ENCODE measurements at regions not wholly inside any gene's neighbourhood (a gene's known extent, or its start where the extent isn't known, plus 50 kb on each side); places are given as distances from the start of the nearest gene placed in this dataset.

DNA sequence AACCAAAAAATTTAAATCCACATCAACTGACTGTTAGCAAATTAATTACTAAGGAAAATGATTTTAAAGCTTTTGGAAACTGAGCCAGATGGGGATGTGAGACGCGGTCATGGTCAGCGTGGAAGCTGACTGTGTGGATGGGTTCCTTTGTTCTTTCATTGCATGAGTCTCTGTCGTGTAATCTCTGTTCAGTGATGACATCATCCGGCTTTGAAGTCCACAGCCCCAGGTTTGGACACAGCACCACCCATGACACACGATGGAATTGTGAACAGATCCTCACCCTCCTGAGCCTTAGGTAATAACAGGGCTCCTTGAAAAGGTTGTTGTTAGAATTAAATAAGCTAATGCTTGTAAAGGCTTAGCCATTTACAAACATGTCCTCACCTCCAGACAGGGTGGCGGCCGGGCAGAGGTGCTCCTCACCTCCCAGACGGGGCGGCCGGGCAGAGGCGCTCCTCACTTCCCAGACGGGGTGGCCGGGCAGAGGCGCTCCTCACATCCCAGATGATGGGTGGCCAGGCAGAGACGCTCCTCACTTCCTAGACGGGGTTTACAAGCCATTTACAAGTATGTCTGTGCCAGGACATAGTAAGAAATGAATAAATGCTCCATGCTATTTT lies 677.3 kb downstream of the TBC1D22A start:
- FAIRE-seq (no peak), DNase-seq (ENCODE audit: low read depth) (no peak)
- no peaks in the 10 kb centered on the region for H3K27me3 ChIP-seq (ENCODE audit: control insufficient read depth, insufficient read depth, low read length)
- H3K4me3 ChIP-seq (ENCODE audit: low read depth, low read length), result no peak overlapping the region
- TF ChIP-seq, protein P1, sequence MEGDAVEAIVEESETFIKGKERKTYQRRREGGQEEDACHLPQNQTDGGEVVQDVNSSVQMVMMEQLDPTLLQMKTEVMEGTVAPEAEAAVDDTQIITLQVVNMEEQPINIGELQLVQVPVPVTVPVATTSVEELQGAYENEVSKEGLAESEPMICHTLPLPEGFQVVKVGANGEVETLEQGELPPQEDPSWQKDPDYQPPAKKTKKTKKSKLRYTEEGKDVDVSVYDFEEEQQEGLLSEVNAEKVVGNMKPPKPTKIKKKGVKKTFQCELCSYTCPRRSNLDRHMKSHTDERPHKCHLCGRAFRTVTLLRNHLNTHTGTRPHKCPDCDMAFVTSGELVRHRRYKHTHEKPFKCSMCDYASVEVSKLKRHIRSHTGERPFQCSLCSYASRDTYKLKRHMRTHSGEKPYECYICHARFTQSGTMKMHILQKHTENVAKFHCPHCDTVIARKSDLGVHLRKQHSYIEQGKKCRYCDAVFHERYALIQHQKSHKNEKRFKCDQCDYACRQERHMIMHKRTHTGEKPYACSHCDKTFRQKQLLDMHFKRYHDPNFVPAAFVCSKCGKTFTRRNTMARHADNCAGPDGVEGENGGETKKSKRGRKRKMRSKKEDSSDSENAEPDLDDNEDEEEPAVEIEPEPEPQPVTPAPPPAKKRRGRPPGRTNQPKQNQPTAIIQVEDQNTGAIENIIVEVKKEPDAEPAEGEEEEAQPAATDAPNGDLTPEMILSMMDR (IDR thresholded peaks at IDR 0.05; ENCODE audit: insufficient read depth, low read length, severe bottlenecking), result no peak
- no peaks in the 10 kb centered on the region for H3K36me3 ChIP-seq (ENCODE audit: control insufficient read depth, insufficient read depth, low read length)

DNA sequence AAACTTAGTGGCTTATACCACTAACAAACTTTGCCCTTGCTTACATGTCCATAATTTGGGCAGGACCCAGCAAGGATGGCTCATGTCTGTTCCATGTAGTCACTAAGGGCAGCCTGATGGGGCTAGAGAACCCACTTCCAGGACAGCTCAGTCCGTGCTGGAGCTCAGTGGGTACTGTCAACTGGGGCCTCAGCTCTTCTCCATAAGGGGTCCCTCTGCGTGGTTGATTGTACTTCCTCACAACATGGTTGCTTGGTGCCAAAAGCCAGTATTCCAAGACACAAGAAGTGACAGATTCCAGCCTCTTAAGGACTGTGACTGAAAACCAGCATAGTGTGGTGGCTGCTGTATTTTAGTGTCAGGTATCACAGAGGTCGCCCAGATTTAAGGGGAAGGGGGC lies 675.2 kb downstream of the TBC1D22A start:
- TF ChIP-seq, protein P1 (IDR thresholded peaks at IDR 0.05; ENCODE audit: insufficient read depth, low read length, severe bottlenecking), result no peak
- Histone ChIP-seq H3K27me3 (ENCODE audit: control insufficient read depth, insufficient read depth, low read length) (no peaks in the 10 kb centered on the region), H3K36me3 (ENCODE audit: control insufficient read depth, insufficient read depth, low read length) (no peaks in the 10 kb centered on the region), H3K4me3 (ENCODE audit: low read depth, low read length) (no peak overlapping the region)
- FAIRE-seq (no peak), DNase-seq (ENCODE audit: low read depth) (no peak)

DNA sequence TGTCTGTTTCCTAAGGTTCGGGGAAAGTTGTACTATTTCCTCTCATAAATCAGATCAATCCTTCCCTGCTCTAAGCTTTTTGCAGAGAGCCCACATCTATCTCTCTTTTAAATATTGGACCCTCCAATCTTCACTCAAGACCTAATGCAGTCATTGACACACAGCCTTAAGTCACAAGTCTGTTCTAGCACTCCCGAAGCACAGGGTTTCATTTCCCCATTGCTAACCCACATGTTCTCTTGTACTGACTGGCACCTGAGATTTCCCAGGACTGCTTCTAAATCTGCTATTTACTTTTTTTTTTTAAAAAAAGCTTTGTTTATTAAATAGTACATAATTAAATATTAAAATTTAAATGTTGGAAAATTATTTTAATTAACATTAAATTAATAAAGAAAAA lies 674.7 kb downstream of the TBC1D22A start:
- H3K4me3 ChIP-seq (ENCODE audit: low read depth, low read length), result no peak overlapping the region
- no peaks in the 10 kb centered on the region for H3K36me3 ChIP-seq (ENCODE audit: control insufficient read depth, insufficient read depth, low read length)
- DNase-seq (ENCODE audit: low read depth), result no peak
- TF ChIP-seq, protein P1 (IDR thresholded peaks at IDR 0.05; ENCODE audit: insufficient read depth, low read length, severe bottlenecking), result no peak
- no peak for FAIRE-seq
- H3K27me3 ChIP-seq (ENCODE audit: control insufficient read depth, insufficient read depth, low read length), result no peaks in the 10 kb centered on the region

DNA sequence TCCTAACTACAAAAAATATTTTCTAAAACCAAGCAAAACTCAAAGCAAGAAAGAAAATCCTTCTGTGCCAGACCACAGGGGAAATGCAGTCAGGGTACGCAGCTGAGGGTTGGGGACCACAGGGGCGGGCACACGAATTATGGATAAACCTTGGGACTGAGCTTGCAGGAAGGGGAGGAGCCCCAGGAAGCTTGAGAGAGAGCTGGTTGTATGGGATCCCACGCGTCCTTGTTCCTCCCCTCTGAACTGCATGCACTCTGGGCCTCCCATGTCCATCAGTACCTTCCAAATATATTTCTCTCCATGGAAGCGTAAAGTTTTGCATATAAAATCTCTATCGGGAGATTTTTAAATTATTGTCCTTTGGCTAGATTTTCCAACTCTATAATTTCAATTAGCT lies 673.4 kb downstream of the TBC1D22A start:
- H3K27me3 ChIP-seq (ENCODE audit: control insufficient read depth, insufficient read depth, low read length), result no peaks in the 10 kb centered on the region
- H3K36me3 ChIP-seq (ENCODE audit: control insufficient read depth, insufficient read depth, low read length), result no peaks in the 10 kb centered on the region
- H3K4me3 ChIP-seq (ENCODE audit: low read depth, low read length), result no peak overlapping the region
- no peak for DNase-seq (ENCODE audit: low read depth)
- no peak for FAIRE-seq
- TF ChIP-seq, protein P1 (IDR thresholded peaks at IDR 0.05; ENCODE audit: insufficient read depth, low read length, severe bottlenecking), result no peak

DNA sequence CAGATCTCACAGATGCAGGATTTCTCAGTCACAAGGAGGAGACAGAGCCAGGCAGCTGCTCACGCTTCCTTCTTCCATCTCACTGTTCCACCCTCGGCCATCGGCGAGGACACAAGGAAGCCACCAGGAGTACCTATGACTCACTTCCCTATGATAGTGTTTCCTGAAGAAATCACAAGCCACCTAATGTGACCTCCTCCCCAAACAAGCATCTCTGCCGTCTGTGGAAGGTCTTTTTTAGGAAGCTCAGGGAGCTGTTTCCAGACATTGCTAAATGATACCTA lies 672.7 kb downstream of the TBC1D22A start:
- FAIRE-seq (peak; percentile 82), DNase-seq (ENCODE audit: low read depth) (no peak)
- Histone ChIP-seq H3K4me3 (ENCODE audit: low read depth, low read length) (no peak overlapping the region), H3K27me3 (ENCODE audit: control insufficient read depth, insufficient read depth, low read length) (no peaks in the 10 kb centered on the region), H3K36me3 (ENCODE audit: control insufficient read depth, insufficient read depth, low read length) (no peaks in the 10 kb centered on the region)
- TF ChIP-seq, protein P1 (IDR thresholded peaks at IDR 0.05; ENCODE audit: insufficient read depth, low read length, severe bottlenecking), result no peak

All from bronchial epithelial cell (primary cell).